HepG2 (cell line): ENCODE measurements at regions not wholly inside any gene's neighbourhood (a gene's known extent, or its start where the extent isn't known, plus 50 kb on each side); places are given as distances from the start of the nearest gene placed in this dataset.

Experiments used
- ATAC-seq: fragments of 200-7000 bp; cut with Tn5 transposase; 3 replicates; pipeline ENCODE4 v1.9.1; 2020; ENCODE audit warnings: mild to moderate bottlenecking, moderate library complexity
- BruUV-seq: library from RNA; stranded (reverse); fragments of 400-500 nt; replicated peaks from 2 replicates; lab custom pipeline; 2021; lab: Mats Ljungman, UMichigan
- CTCF ChIA-PET: fragments of 300-600 bp; formaldehyde crosslinking; extraction: SDS; loops from one replicate; lab custom pipeline; 2021; ENCODE audit warnings: low total read pairs, inconsistent platforms, low intra/inter-chr PET ratio; lab: Yijun Ruan, JAX
- POLR2A ChIA-PET: fragments of 350-600 bp; sonication (Branson Sonifier 250); formaldehyde crosslinking; loops from one replicate; lab custom pipeline; 2020; ENCODE audit warnings: antibody characterized with exemption, inconsistent platforms; lab: Yijun Ruan, JAX
- DNase-seq: peaks from one replicate; pipeline ENCODE4 v3.0.0-alpha.2; 2015; ENCODE audit warnings: low spot score
- FAIRE-seq: peaks from 3 replicates; lab custom pipeline; 2011; peaks lifted over from hg19 to GRCh38; lab: Jason Lieb, UNC
- H2AFZ ChIP-seq: one replicate; pipeline ENCODE4 v1.6.1; 2011; ENCODE audit warnings: low read length, inconsistent platforms
- H3K27ac ChIP-seq: fragments of 300-600 bp; 3 replicates; pipeline ENCODE4 v1.8.0; 2011; ENCODE audit warnings: mixed run types, mild to moderate bottlenecking, mixed read lengths, low read length, inconsistent platforms; ENCODE audit not compliant: insufficient read depth; ENCODE audit errors: extremely low read length
- H3K27me3 ChIP-seq, 2 experiments: fragments of 200-600 bp in 1 of 2; 2 replicates in 1 of 2; 3 replicates in 1 of 2; pipeline versions ENCODE4 v1.6.0 to v1.8.0; 2011; ENCODE audit warnings: low read length in 2 of 2, mild to moderate bottlenecking in 2 of 2, moderate library complexity in 2 of 2, inconsistent platforms in 1 of 2; ENCODE audit not compliant: insufficient read depth in 2 of 2, control insufficient read depth in 1 of 2
- H3K36me3 ChIP-seq, 2 experiments: fragments of 200-600 bp in 1 of 2; replicated peaks in 1 of 2; 2 replicates in 1 of 2; 3 replicates in 1 of 2; pipeline versions ENCODE4 v1.5.1 to v1.8.0; 2011; ENCODE audit warnings: low read length in 2 of 2, inconsistent platforms in 1 of 2; ENCODE audit not compliant: insufficient read depth in 2 of 2, control insufficient read depth in 1 of 2
- H3K4me1 ChIP-seq: 2 replicates; pipeline ENCODE4 v1.5.1; 2012; ENCODE audit warnings: low read length, inconsistent platforms; ENCODE audit not compliant: insufficient read depth
- H3K4me2 ChIP-seq: 2 replicates; pipeline ENCODE4 v1.6.0; 2011; ENCODE audit warnings: low read depth, low read length, inconsistent platforms
- H3K4me3 ChIP-seq, 3 experiments: fragments of 200-600 bp in 1 of 3; sonication (generic), shearing (Covaris generic) in 1 of 3; replicated peaks in 1 of 3; 2 replicates each; pipeline ENCODE4 v1.5.1; 2011 to 2016; ENCODE audit warnings: low read length in 3 of 3, inconsistent platforms in 2 of 3, low read depth in 2 of 3, mild to moderate bottlenecking in 2 of 3, control low read depth in 1 of 3, mixed read lengths in 1 of 3; ENCODE audit not compliant: insufficient read depth in 1 of 3
- H3K79me2 ChIP-seq: one replicate; pipeline ENCODE4 v1.6.1; 2011; ENCODE audit warnings: low read length, inconsistent platforms; ENCODE audit not compliant: insufficient read depth
- H3K9ac ChIP-seq: 2 replicates; pipeline ENCODE4 v1.6.0; 2011; ENCODE audit warnings: mild to moderate bottlenecking, low read depth, low read length, inconsistent platforms; ENCODE audit not compliant: insufficient read depth
- H3K9me3 ChIP-seq: 2 replicates; pipeline ENCODE4 v1.5.1; 2012; ENCODE audit warnings: mild to moderate bottlenecking, low read length
- H4K20me1 ChIP-seq: 2 replicates; pipeline ENCODE4 v1.6.0; 2011; ENCODE audit warnings: inconsistent platforms, mild to moderate bottlenecking, low read length, moderate library complexity; ENCODE audit not compliant: insufficient read depth
- ATF7-NPFF ChIP-seq: sonication (generic); formaldehyde crosslinking; IDR thresholded peaks from 2 replicates; pipeline ENCODE4 v1.8.1; 2023; ENCODE audit warnings: mild to moderate bottlenecking, low read depth, missing genetic modification reagents, moderate library complexity
- CEBPB ChIP-seq: IDR thresholded peaks from 2 replicates; pipeline ENCODE4 v1.6.1; 2011; ENCODE audit warnings: low read depth, low read length, improper control_type of control experiment, borderline replicate concordance
- HIVEP1 ChIP-seq: sonication (generic); formaldehyde crosslinking; IDR thresholded peaks from 2 replicates; pipeline ENCODE4 v1.4.0; 2020; ENCODE audit warnings: mild to moderate bottlenecking, missing genetic modification reagents
- IKZF4 ChIP-seq: sonication (generic); formaldehyde crosslinking; IDR thresholded peaks from 2 replicates; pipeline ENCODE4 v1.5.1; 2020; ENCODE audit warnings: borderline replicate concordance, mild to moderate bottlenecking, low read depth, missing genetic modification reagents; ENCODE audit errors: not compliant biosample characterization
- PRMT3 ChIP-seq: sonication (generic); formaldehyde crosslinking; IDR thresholded peaks from 2 replicates; pipeline ENCODE4 v1.8.1; 2022; ENCODE audit warnings: low read depth, mild to moderate bottlenecking, moderate library complexity, missing genetic modification reagents, borderline replicate concordance
- RCOR2 ChIP-seq: IDR thresholded peaks from 2 replicates; pipeline ENCODE4 v1.6.1; 2016; ENCODE audit warnings: missing biosample characterization, missing genetic modification reagents
- TARDBP ChIP-seq: sonication (generic); formaldehyde crosslinking; IDR thresholded peaks from 2 replicates; pipeline ENCODE4 v1.8.0; 2022; ENCODE audit warnings: mild to moderate bottlenecking, missing genetic modification reagents
- ZNF121 ChIP-seq: sonication (generic); formaldehyde crosslinking; IDR thresholded peaks from 2 replicates; pipeline ENCODE4 v1.5.0; 2020; ENCODE audit warnings: mild to moderate bottlenecking, missing genetic modification reagents
- ZNF510 ChIP-seq: sonication (generic); formaldehyde crosslinking; IDR thresholded peaks from 2 replicates; pipeline ENCODE4 v1.4.0; 2020; ENCODE audit warnings: low read depth, mild to moderate bottlenecking, missing genetic modification reagents
- ZNF644 ChIP-seq: IDR thresholded peaks from 2 replicates; pipeline ENCODE4 v1.6.1; 2016; ENCODE audit warnings: low read depth
- ZSCAN20 ChIP-seq: sonication (generic); formaldehyde crosslinking; IDR thresholded peaks from 2 replicates; pipeline ENCODE4 v1.4.0; 2020; ENCODE audit warnings: missing genetic modification reagents, mild to moderate bottlenecking, borderline replicate concordance
- ZSCAN21 ChIP-seq: sonication (generic); formaldehyde crosslinking; IDR thresholded peaks from 2 replicates; pipeline ENCODE4 v1.8.0; 2022; ENCODE audit warnings: mild to moderate bottlenecking, missing genetic modification reagents, moderate library complexity, borderline replicate concordance
- ZSCAN30 ChIP-seq: sonication (generic); formaldehyde crosslinking; IDR thresholded peaks from 2 replicates; pipeline ENCODE4 v1.5.0; 2020; ENCODE audit warnings: mild to moderate bottlenecking, missing genetic modification reagents
- WGBS: methylation state at CpG from one replicate; pipeline ENCODE4 v1.1.6; 2017; ENCODE audit warnings: low lambda C conversion rate; 5-methylcytosine and 5-hydroxymethylcytosine counted together
- in situ Hi-C: cut with HindIII; loops from 2 replicates; pipeline ENCODE4 v1.10.0; 2017; ENCODE audit warnings: low pct_unique_long_range_greater_than_20kb; ENCODE audit not compliant: extremely low pct_ligation_motif_present
- intact Hi-C: fragments of 100-400 bp; cut with micrococcal nuclease; formaldehyde crosslinking; loops from one replicate; pipeline ENCODE4 v1.10.0; 2022; ENCODE audit not compliant: unreplicated experiment
- TF ChIP-seq, protein P1 (sequence below): sonication (generic); formaldehyde crosslinking; IDR thresholded peaks from 2 replicates; pipeline ENCODE4 v1.5.1; 2020; ENCODE audit warnings: missing genetic modification reagents, mild to moderate bottlenecking, borderline replicate concordance
- TF ChIP-seq, protein P2 (sequence below): sonication (generic); formaldehyde crosslinking; IDR thresholded peaks from 2 replicates; pipeline ENCODE4 v1.4.0; 2020; ENCODE audit warnings: missing genetic modification reagents, mild to moderate bottlenecking, borderline replicate concordance
- TF ChIP-seq, protein P3 (sequence below): IDR thresholded peaks from 2 replicates; pipeline ENCODE4 v1.6.1; 2016; ENCODE audit warnings: control low read depth

DNA sequence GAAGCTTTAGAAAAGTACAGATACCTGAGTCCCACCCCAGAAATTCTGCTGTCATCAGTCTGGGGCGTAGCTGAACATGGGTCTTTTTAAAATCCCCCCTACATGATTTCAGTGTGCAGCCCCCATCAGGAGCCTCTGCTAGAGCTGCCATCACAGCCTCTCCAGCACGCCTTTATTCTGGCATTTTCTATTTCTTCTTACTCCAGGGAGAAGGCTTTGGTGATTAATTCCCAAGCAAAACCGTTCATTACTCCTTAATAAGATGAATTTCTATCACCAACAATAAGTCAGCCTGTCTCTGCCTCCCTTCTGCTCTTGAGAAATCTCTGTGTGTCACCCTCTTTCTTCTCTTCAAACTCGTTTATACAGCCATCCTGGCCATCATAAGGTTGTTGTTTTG lies 160.3 kb downstream of the KATNAL1 start:
- Histone ChIP-seq H3K4me1 (no peaks in the 10 kb centered on the region), H3K9ac (no peak overlapping the region), H3K4me2 (no peak overlapping the region), H3K9me3 (no peaks in the 10 kb centered on the region), H3K27ac (no peak overlapping the region), H3K27me3 (peaks cover 1 to 10% of the 10 kb centered on the region in 2 experiments; a peak in 2 of 5 replicates), H2AFZ (no peak overlapping the region), H3K79me2 (no peaks in the 10 kb centered on the region), H3K4me3 (no peak overlapping the region), H3K36me3 (no peaks in the 10 kb centered on the region), H4K20me1 (no peaks in the 10 kb centered on the region)
- intact Hi-C loops (no loop called here), in situ Hi-C loops (no loop called here)
- DNase-seq (no peak), ATAC-seq (no peak), FAIRE-seq (no peak)
- no peak for TF ChIP-seq ZNF644 (CRISPR knock-in tag)
- no peak for TF ChIP-seq PRMT3 (CRISPR knock-in tag)
- TF ChIP-seq, protein P1, sequence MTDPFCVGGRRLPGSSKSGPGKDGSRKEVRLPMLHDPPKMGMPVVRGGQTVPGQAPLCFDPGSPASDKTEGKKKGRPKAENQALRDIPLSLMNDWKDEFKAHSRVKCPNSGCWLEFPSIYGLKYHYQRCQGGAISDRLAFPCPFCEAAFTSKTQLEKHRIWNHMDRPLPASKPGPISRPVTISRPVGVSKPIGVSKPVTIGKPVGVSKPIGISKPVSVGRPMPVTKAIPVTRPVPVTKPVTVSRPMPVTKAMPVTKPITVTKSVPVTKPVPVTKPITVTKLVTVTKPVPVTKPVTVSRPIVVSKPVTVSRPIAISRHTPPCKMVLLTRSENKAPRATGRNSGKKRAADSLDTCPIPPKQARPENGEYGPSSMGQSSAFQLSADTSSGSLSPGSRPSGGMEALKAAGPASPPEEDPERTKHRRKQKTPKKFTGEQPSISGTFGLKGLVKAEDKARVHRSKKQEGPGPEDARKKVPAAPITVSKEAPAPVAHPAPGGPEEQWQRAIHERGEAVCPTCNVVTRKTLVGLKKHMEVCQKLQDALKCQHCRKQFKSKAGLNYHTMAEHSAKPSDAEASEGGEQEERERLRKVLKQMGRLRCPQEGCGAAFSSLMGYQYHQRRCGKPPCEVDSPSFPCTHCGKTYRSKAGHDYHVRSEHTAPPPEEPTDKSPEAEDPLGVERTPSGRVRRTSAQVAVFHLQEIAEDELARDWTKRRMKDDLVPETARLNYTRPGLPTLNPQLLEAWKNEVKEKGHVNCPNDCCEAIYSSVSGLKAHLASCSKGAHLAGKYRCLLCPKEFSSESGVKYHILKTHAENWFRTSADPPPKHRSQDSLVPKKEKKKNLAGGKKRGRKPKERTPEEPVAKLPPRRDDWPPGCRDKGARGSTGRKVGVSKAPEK = no peak
- no peak for TF ChIP-seq ATF7-NPFF
- TF ChIP-seq TARDBP (CRISPR knock-in tag) = no peak
- TF ChIP-seq, protein P2, sequence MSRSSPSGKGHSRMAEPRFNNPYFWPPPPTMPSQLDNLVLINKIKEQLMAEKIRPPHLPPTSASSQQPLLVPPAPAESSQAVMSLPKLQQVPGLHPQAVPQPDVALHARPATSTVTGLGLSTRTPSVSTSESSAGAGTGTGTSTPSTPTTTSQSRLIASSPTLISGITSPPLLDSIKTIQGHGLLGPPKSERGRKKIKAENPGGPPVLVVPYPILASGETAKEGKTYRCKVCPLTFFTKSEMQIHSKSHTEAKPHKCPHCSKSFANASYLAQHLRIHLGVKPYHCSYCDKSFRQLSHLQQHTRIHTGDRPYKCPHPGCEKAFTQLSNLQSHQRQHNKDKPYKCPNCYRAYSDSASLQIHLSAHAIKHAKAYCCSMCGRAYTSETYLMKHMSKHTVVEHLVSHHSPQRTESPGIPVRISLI = no peak
- TF ChIP-seq ZSCAN30 (CRISPR knock-in tag) = no peak
- TF ChIP-seq, protein P3, sequence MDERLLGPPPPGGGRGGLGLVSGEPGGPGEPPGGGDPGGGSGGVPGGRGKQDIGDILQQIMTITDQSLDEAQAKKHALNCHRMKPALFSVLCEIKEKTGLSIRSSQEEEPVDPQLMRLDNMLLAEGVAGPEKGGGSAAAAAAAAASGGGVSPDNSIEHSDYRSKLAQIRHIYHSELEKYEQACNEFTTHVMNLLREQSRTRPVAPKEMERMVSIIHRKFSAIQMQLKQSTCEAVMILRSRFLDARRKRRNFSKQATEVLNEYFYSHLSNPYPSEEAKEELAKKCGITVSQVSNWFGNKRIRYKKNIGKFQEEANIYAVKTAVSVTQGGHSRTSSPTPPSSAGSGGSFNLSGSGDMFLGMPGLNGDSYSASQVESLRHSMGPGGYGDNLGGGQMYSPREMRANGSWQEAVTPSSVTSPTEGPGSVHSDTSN (CRISPR knock-in tag) = no peak
- TF ChIP-seq ZNF121 (CRISPR knock-in tag) = no peak
- no peak for TF ChIP-seq RCOR2 (CRISPR knock-in tag)
- no peak for TF ChIP-seq CEBPB
- TF ChIP-seq ZSCAN20 = no peak
- TF ChIP-seq ZNF510 (CRISPR knock-in tag) = no peak
- no peak for TF ChIP-seq ZSCAN21 (CRISPR knock-in tag)
- TF ChIP-seq HIVEP1 (CRISPR knock-in tag) = no peak
- no peak for TF ChIP-seq IKZF4 (CRISPR knock-in tag)
- ChIA-PET CTCF (no interaction called here), POLR2A (no interaction called here)
- BruUV-seq = no TSS peak
- WGBS = 4% methylated on average over 4 of the region's 4 CpGs
